ENCODE measurements at regions not wholly inside any gene's neighbourhood (a gene's known extent, or its start where the extent isn't known, plus 50 kb on each side); places are given as distances from the start of the nearest gene placed in this dataset.

GRCh38 chr18:76113101-76113500 is 381.9 kb downstream of the ZNF516 start:
- no peak for DNase-seq

- DNase-seq = no peak
These were observed 392.4 kb downstream of the ZNF516 start for GRCh38 chr18:76102626-76103025.

GRCh38 chr18:76102156-76102555 is 392.9 kb downstream of the ZNF516 start:
- DNase-seq = peak; percentile 16

GRCh38 chr18:76099931-76100457 is 395.0 kb downstream of the ZNF516 start:
- DNase-seq = no peak

GRCh38 chr18:76098674-76099411 is 396.2 kb downstream of the ZNF516 start:
- peak; percentile 31 for DNase-seq

GRCh38 chr18:76081536-76081935 is 413.5 kb downstream of the ZNF516 start:
- DNase-seq = no peak

GRCh38 chr18:76080430-76080829 is 414.6 kb downstream of the ZNF516 start:
- DNase-seq = no peak

GRCh38 chr18:76075777-76076176 is 419.3 kb downstream of the ZNF516 start:
- no peak for DNase-seq

- no peak for DNase-seq
These were observed 430.0 kb downstream of the ZNF516 start for GRCh38 chr18:76064998-76065397.

- DNase-seq = no peak
These were observed 436.9 kb downstream of the ZNF516 start for GRCh38 chr18:76058146-76058545.

- no peak for DNase-seq
These were observed 437.7 kb downstream of the ZNF516 start for GRCh38 chr18:76057386-76057785.

- no peak for DNase-seq
These were observed 438.5 kb downstream of the ZNF516 start for GRCh38 chr18:76056471-76057110.

GRCh38 chr18:76055578-76055977 is 439.5 kb downstream of the ZNF516 start:
- no peak for DNase-seq

GRCh38 chr18:76055025-76055424 is 440.0 kb downstream of the ZNF516 start:
- no peak for DNase-seq

- DNase-seq = no peak
These were observed 440.9 kb downstream of the ZNF516 start for GRCh38 chr18:76054156-76054555.

GRCh38 chr18:76053551-76053950 is 441.5 kb downstream of the ZNF516 start:
- DNase-seq = no peak

GRCh38 chr18:76052227-76052595 is 442.8 kb downstream of the ZNF516 start:
- DNase-seq = no peak

GRCh38 chr18:76051396-76052226 is 443.4 kb downstream of the ZNF516 start:
- peak; percentile 7 for DNase-seq

- DNase-seq = no peak
These were observed 448.8 kb downstream of the ZNF516 start for GRCh38 chr18:76046221-76046620.

GRCh38 chr18:76042511-76042910 is 452.5 kb downstream of the ZNF516 start:
- DNase-seq = no peak

GRCh38 chr18:76018210-76018609 is 476.8 kb downstream of the ZNF516 start:
- DNase-seq = no peak

- DNase-seq = no peak
These were observed 482.0 kb downstream of the ZNF516 start for GRCh38 chr18:76013057-76013456.

GRCh38 chr18:76005632-76006208 is 489.3 kb downstream of the ZNF516 start:
- peak; percentile 50 for DNase-seq
